ENCODE measurements at regions not wholly inside any gene's neighbourhood (a gene's known extent, or its start where the extent isn't known, plus 50 kb on each side); places are given as distances from the start of the nearest gene placed in this dataset.

- no peak for DNase-seq (ENCODE audit: extremely low spot score, unreplicated experiment)
- Mint-ChIP-seq H3K27ac (no peak overlapping the region), H3K4me1 (ENCODE audit: unreplicated experiment) (no peaks in the 10 kb centered on the region), H3K9me3 (no peaks in the 10 kb centered on the region), H3K27me3 (no peaks in the 10 kb centered on the region), H3K36me3 (no peaks in the 10 kb centered on the region), H3K4me3 (no peak overlapping the region)
- no peak for TF ChIP-seq CTCF (conservative IDR thresholded peaks at IDR 0.05)
Observed at GRCh38 chr20:12728782-12729181, 280.0 kb upstream of the SPTLC3 start.

- no peak overlapping the region for H3K4me3 Mint-ChIP-seq
- H3K4me1 Mint-ChIP-seq (ENCODE audit: unreplicated experiment), result no peaks in the 10 kb centered on the region
- no peak for TF ChIP-seq CTCF (conservative IDR thresholded peaks at IDR 0.05)
- no peaks in the 10 kb centered on the region for H3K9me3 Mint-ChIP-seq
- no peak for DNase-seq (ENCODE audit: extremely low spot score, unreplicated experiment)
- H3K27ac Mint-ChIP-seq, result no peak overlapping the region
- H3K27me3 Mint-ChIP-seq, result no peaks in the 10 kb centered on the region
- H3K36me3 Mint-ChIP-seq, result no peaks in the 10 kb centered on the region
Observed at GRCh38 chr20:12729326-12729725, 279.4 kb upstream of the SPTLC3 start.

GRCh38 chr20:12733811-12734210 lies 275.0 kb upstream of the SPTLC3 start:
- Mint-ChIP-seq H3K27ac (no peak overlapping the region), H3K36me3 (no peaks in the 10 kb centered on the region), H3K27me3 (no peaks in the 10 kb centered on the region), H3K9me3 (no peaks in the 10 kb centered on the region), H3K4me3 (no peak overlapping the region), H3K4me1 (ENCODE audit: unreplicated experiment) (no peaks in the 10 kb centered on the region)
- no peak for DNase-seq (ENCODE audit: extremely low spot score, unreplicated experiment)
- no peak for TF ChIP-seq CTCF (conservative IDR thresholded peaks at IDR 0.05)

- no peak overlapping the region for H3K27ac Mint-ChIP-seq
- H3K9me3 Mint-ChIP-seq, result no peaks in the 10 kb centered on the region
- H3K4me3 Mint-ChIP-seq, result no peak overlapping the region
- no peaks in the 10 kb centered on the region for H3K4me1 Mint-ChIP-seq (ENCODE audit: unreplicated experiment)
- no peaks in the 10 kb centered on the region for H3K36me3 Mint-ChIP-seq
- no peak for TF ChIP-seq CTCF (conservative IDR thresholded peaks at IDR 0.05)
- no peak for DNase-seq (ENCODE audit: extremely low spot score, unreplicated experiment)
- no peaks in the 10 kb centered on the region for H3K27me3 Mint-ChIP-seq
Observed at GRCh38 chr20:12737497-12737896, 271.3 kb upstream of the SPTLC3 start.

GRCh38 chr20:12737900-12738299 lies 270.9 kb upstream of the SPTLC3 start:
- H3K9me3 Mint-ChIP-seq, result no peaks in the 10 kb centered on the region
- no peak for DNase-seq (ENCODE audit: extremely low spot score, unreplicated experiment)
- no peak overlapping the region for H3K27ac Mint-ChIP-seq

More at GRCh38 chr20:12737900-12738299, 270.9 kb upstream of the SPTLC3 start:
- Mint-ChIP-seq H3K4me1 (ENCODE audit: unreplicated experiment) (no peaks in the 10 kb centered on the region), H3K36me3 (no peaks in the 10 kb centered on the region), H3K27me3 (no peaks in the 10 kb centered on the region), H3K4me3 (no peak overlapping the region)
- TF ChIP-seq CTCF (conservative IDR thresholded peaks at IDR 0.05), result no peak

Measured in type B pancreatic cell (in vitro differentiated cells).